GM23248 (cell line): ENCODE measurements at regions not wholly inside any gene's neighbourhood (a gene's known extent, or its start where the extent isn't known, plus 50 kb on each side); places are given as distances from the start of the nearest gene placed in this dataset.

Experiments
- EZH2 ChIP-seq: fragments of 200-600 bp; sonication (generic); IDR thresholded peaks from 2 replicates; pipeline ENCODE4 v1.6.1; 2018; ENCODE audit warnings: antibody characterized with exemption, mild to moderate bottlenecking; ENCODE audit not compliant: insufficient read depth, poor library complexity, severe bottlenecking
- EZH2phosphoT487 ChIP-seq: fragments of 200-600 bp; sonication (generic); IDR thresholded peaks from 2 replicates; pipeline ENCODE4 v1.6.1; 2018; ENCODE audit warnings: antibody characterized with exemption, moderate library complexity, mild to moderate bottlenecking, low read depth; ENCODE audit not compliant: insufficient read depth

- TF ChIP-seq EZH2 (no peak), EZH2phosphoT487 (no peak)
These were observed 580.6 kb upstream of the CDH2 start for GRCh38 chr18:28757466-28758008.
